Peyer's patch (tissue), 4 donors: ENCODE measurements at regions not wholly inside any gene's neighbourhood (a gene's known extent, or its start where the extent isn't known, plus 50 kb on each side); places are given as distances from the start of the nearest gene placed in this dataset.

Experiments used
- DNase-seq, 3 donors: peaks; one replicate each; pipeline ENCODE4 v3.0.0-alpha.2; 2017 to 2019
- H3K27ac ChIP-seq, 4 donors: fragments of 200-600 bp; sonication (generic); one replicate each; pipeline ENCODE4 v1.5.1; 2016 to 2019
- H3K27me3 ChIP-seq, 2 donors: fragments of 200-600 bp; sonication (generic); one replicate each; pipeline ENCODE4 v1.5.1; 2019
- H3K36me3 ChIP-seq, 3 donors: fragments of 200-600 bp; sonication (generic); one replicate each; pipeline ENCODE4 v1.5.1; 2016 to 2019
- H3K4me1 ChIP-seq, 4 donors: fragments of 200-600 bp; sonication (generic); one replicate each; pipeline ENCODE4 v1.5.1; 2016 to 2019
- H3K4me3 ChIP-seq, 4 donors: fragments of 200-600 bp; sonication (generic); 1 replicate in 3 of 4; 2 replicates in 1 of 4; pipeline ENCODE4 v1.5.1; 2016 to 2019; ENCODE audit warnings: mild to moderate bottlenecking in 1 of 4
- H3K9me3 ChIP-seq, 4 donors: fragments of 200-600 bp; sonication (generic); one replicate each; pipeline ENCODE4 v1.5.1; 2016 to 2019; ENCODE audit warnings: mild to moderate bottlenecking in 1 of 4
- POLR2A ChIP-seq, 2 donors: fragments of 450-650 bp; IDR thresholded peaks; one replicate each; pipeline ENCODE4 v1.5.1; 2017; ENCODE audit warnings: antibody characterized with exemption in 2 of 2, mild to moderate bottlenecking in 2 of 2, moderate library complexity in 2 of 2
- TF ChIP-seq, protein P1 (sequence below), 6 experiments: fragments of 450-650 bp in 4 of 6; fragments of 200-600 bp in 2 of 6; sonication (generic) in 1 of 6; IDR thresholded peaks; one replicate each; pipeline ENCODE4 v1.5.1; 2017 to 2019; ENCODE audit warnings: antibody characterized with exemption in 6 of 6, mild to moderate bottlenecking in 3 of 6, moderate library complexity in 1 of 6

DNA sequence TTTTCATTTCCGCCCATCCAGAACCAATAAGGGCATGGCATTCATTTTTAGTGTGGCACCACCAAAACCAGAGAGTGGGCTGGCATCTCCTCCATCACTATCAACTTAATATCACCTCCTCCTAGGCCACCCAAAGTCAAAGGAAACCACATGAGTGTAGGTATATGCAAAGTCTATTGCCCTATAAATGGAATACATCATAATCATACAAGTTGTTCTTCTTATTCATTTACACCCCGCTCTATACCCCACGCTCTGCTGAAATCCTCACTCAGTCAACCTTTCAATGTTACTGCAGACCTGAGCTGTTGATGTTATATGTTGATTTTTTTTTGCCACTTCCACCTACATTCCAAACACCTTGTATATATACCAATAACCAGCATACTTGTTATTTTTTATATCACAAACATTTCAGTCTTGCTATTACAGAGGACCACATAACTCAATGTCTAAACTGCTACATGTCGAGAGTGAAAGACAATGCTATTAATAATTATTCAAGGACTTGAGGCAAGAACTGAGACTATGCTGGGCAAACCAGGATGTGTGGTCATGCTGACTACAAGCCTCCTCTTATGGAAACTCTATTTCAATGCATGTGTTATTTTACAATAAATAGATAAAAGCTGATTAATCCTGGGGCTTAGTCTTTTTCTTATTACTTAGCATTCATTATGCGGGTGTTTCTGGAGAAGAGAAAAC is 466.5 kb upstream of the ID2 start:
- H3K27me3 ChIP-seq: no peaks in the 10 kb centered on the region
- no peak for DNase-seq
- H3K4me3 ChIP-seq: no peak overlapping the region
- H3K36me3 ChIP-seq: no peaks in the 10 kb centered on the region
- no peaks in the 10 kb centered on the region for H3K9me3 ChIP-seq
- TF ChIP-seq, protein P1, sequence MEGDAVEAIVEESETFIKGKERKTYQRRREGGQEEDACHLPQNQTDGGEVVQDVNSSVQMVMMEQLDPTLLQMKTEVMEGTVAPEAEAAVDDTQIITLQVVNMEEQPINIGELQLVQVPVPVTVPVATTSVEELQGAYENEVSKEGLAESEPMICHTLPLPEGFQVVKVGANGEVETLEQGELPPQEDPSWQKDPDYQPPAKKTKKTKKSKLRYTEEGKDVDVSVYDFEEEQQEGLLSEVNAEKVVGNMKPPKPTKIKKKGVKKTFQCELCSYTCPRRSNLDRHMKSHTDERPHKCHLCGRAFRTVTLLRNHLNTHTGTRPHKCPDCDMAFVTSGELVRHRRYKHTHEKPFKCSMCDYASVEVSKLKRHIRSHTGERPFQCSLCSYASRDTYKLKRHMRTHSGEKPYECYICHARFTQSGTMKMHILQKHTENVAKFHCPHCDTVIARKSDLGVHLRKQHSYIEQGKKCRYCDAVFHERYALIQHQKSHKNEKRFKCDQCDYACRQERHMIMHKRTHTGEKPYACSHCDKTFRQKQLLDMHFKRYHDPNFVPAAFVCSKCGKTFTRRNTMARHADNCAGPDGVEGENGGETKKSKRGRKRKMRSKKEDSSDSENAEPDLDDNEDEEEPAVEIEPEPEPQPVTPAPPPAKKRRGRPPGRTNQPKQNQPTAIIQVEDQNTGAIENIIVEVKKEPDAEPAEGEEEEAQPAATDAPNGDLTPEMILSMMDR (IDR thresholded peaks at IDR 0.05): no peak
- no peak for TF ChIP-seq POLR2A (IDR thresholded peaks at IDR 0.05)
- peaks cover 0 to 4% (median 0%) of the 10 kb centered on the region in 4 donors for H3K4me1 ChIP-seq
- no peak overlapping the region for H3K27ac ChIP-seq

DNA sequence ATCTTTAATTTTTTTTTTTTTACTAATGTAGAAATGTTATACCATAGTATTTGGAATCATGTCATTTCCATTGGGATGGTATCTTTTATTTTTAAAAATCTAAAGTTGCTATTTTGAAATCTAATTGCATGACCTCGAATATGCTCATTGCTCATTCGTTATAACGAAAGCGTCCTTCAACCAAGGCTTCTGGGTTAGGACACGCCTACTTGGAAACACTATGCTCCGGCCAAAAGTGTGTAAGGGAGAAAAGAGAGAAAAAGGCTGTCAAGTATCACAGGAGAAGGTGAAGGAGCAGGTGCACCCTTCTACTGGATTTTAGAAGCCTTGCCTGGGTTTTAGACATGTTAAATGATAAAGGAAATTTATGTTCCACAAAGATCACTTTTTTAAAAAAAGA is 465.9 kb upstream of the ID2 start:
- DNase-seq: no peak
- H3K4me1 ChIP-seq: peaks cover 0 to 4% (median 0%) of the 10 kb centered on the region in 4 donors
- H3K36me3 ChIP-seq: no peaks in the 10 kb centered on the region
- H3K9me3 ChIP-seq: no peaks in the 10 kb centered on the region
- no peak overlapping the region for H3K27ac ChIP-seq
- TF ChIP-seq, protein P1 (IDR thresholded peaks at IDR 0.05): no peak
- no peak for TF ChIP-seq POLR2A (IDR thresholded peaks at IDR 0.05)
- H3K27me3 ChIP-seq: no peaks in the 10 kb centered on the region
- no peak overlapping the region for H3K4me3 ChIP-seq

DNA sequence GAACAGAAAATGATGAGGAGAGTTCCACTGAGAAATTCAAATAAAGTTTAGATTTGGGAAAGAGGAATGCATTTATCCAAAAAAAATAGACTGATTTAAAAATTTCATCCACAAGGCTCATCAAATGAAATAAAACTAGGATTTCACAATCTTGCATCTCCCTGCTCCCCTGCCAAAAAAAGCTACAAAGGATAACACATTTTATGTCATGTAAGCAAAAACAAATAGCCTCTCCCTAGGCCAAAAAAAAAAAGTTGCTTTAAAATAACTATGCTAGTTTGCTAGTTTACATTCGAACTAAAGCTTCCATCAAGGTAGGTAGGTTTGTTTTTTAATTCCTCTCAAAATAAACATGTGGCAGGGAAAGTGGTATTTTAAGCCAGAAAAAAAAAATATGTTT is 465.5 kb upstream of the ID2 start:
- Histone ChIP-seq H3K27me3 (no peaks in the 10 kb centered on the region), H3K4me3 (no peak overlapping the region), H3K4me1 (peaks cover 0 to 4% (median 0%) of the 10 kb centered on the region in 4 donors), H3K27ac (no peak overlapping the region), H3K9me3 (no peaks in the 10 kb centered on the region), H3K36me3 (no peaks in the 10 kb centered on the region)
- TF ChIP-seq POLR2A (IDR thresholded peaks at IDR 0.05): no peak
- TF ChIP-seq, protein P1 (IDR thresholded peaks at IDR 0.05): no peak
- DNase-seq: no peak

DNA sequence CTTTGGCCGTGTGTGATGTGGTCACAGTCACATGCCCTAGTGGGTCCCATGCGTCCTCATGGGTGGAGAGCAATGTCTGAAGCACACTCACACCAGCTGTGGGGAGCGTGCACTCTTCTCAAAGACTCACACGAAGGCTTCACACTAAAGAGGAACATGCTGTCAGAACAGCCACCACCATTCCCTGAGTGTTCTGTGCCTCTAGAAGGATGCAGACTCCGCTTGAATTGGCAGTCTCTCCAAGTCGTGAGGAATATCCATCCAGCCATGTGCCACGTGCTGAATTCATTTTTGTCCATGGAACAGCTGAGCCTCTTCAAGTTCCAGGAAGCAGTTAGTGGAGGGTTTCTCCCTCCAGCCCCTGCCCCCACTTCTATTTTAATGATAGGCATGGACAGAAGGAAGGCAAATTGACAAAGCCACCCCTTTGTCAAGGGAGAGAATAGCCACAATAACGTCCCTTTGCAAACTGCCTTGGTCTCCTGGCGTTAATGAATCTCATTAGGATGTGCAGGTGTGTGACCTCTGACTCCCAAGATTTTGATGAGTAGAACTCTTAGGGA is 464.3 kb upstream of the ID2 start:
- TF ChIP-seq POLR2A (IDR thresholded peaks at IDR 0.05): no peak
- TF ChIP-seq, protein P1 (IDR thresholded peaks at IDR 0.05): no peak
- H3K4me1 ChIP-seq: peaks cover 0 to 4% (median 0%) of the 10 kb centered on the region in 4 donors
- no peaks in the 10 kb centered on the region for H3K36me3 ChIP-seq
- H3K27me3 ChIP-seq: no peaks in the 10 kb centered on the region
- no peak for DNase-seq
- H3K27ac ChIP-seq: no peak overlapping the region
- no peak overlapping the region for H3K4me3 ChIP-seq
- H3K9me3 ChIP-seq: no peaks in the 10 kb centered on the region

DNA sequence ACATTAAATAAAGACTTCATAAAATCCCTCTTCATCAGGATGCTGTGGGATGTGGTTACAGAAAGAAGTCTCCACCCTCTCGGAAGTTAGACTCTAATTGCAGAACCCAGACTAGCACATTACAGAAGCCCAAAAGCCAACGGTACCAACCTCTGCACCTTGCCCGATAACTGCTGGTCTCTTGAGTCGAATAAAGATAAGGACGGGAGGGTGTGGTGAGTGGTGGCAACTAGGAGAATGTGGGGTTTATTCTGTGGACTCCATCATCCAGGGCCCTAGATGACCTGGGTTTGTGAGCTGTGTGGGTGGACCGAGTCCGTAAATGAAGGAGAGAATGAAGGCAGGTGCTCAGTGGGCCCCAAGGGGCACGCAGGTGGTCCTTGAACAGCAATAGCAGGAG is 462.8 kb upstream of the ID2 start:
- Histone ChIP-seq H3K4me3 (no peak overlapping the region), H3K36me3 (no peaks in the 10 kb centered on the region), H3K4me1 (peaks cover 0 to 4% (median 0%) of the 10 kb centered on the region in 4 donors), H3K27me3 (no peaks in the 10 kb centered on the region), H3K9me3 (no peaks in the 10 kb centered on the region), H3K27ac (no peak overlapping the region)
- no peak for TF ChIP-seq POLR2A (IDR thresholded peaks at IDR 0.05)
- TF ChIP-seq, protein P1 (IDR thresholded peaks at IDR 0.05): no peak
- DNase-seq: no peak
